H9 (cell line): ENCODE measurements at regions not wholly inside any gene's neighbourhood (a gene's known extent, or its start where the extent isn't known, plus 50 kb on each side); places are given as distances from the start of the nearest gene placed in this dataset.

ENCODE experiments used
- DNase-seq: peaks from one replicate; pipeline ENCODE4 v3.0.0-alpha.2; 2017
- H2AFZ ChIP-seq: one replicate; pipeline ENCODE4 v1.6.1; 2013; ENCODE audit warnings: mild to moderate bottlenecking, low read length, control low read depth, moderate library complexity
- H2AK5ac ChIP-seq: 2 replicates; pipeline ENCODE4 v1.6.1; 2013; ENCODE audit warnings: low read length, control low read depth, mixed read lengths; ENCODE audit not compliant: insufficient read length
- H2BK120ac ChIP-seq: one replicate; pipeline ENCODE4 v1.6.1; 2013; ENCODE audit warnings: low read depth, mild to moderate bottlenecking, low read length, control low read depth, inconsistent platforms; ENCODE audit not compliant: poor library complexity, severe bottlenecking
- H2BK12ac ChIP-seq: 2 replicates; pipeline ENCODE4 v1.6.1; 2013; ENCODE audit warnings: low read length, control low read depth, mixed read lengths, low read depth; ENCODE audit not compliant: insufficient read length
- H2BK15ac ChIP-seq: 2 replicates; pipeline ENCODE4 v1.6.1; 2013; ENCODE audit warnings: low read depth, low read length, control low read depth
- H2BK20ac ChIP-seq: one replicate; pipeline ENCODE4 v1.6.1; 2013; ENCODE audit warnings: low read depth, mild to moderate bottlenecking, low read length, control low read depth, inconsistent platforms; ENCODE audit not compliant: poor library complexity, severe bottlenecking
- H2BK5ac ChIP-seq: 2 replicates; pipeline ENCODE4 v1.6.1; 2013; ENCODE audit warnings: low read length, control low read depth, mixed read lengths; ENCODE audit not compliant: insufficient read length
- H3K14ac ChIP-seq: 2 replicates; pipeline ENCODE4 v1.6.1; 2013; ENCODE audit warnings: low read length, control low read depth; ENCODE audit not compliant: insufficient read depth
- H3K18ac ChIP-seq: 2 replicates; pipeline ENCODE4 v1.6.1; 2013; ENCODE audit warnings: low read depth, mild to moderate bottlenecking, mixed read lengths, low read length, control low read depth; ENCODE audit not compliant: insufficient read length
- H3K23ac ChIP-seq: 2 replicates; pipeline ENCODE4 v1.6.1; 2013; ENCODE audit warnings: low read length, control low read depth, mixed read lengths, low read depth; ENCODE audit not compliant: insufficient read length
- H3K23me2 ChIP-seq: 2 replicates; pipeline ENCODE4 v1.6.1; 2013; ENCODE audit warnings: low read depth, mild to moderate bottlenecking, mixed read lengths, low read length, control low read depth; ENCODE audit not compliant: insufficient read length, poor library complexity, severe bottlenecking
- H3K27ac ChIP-seq: 2 replicates; pipeline ENCODE4 v1.5.1; 2013; ENCODE audit warnings: low read length, control low read depth, mixed read lengths, low read depth; ENCODE audit not compliant: insufficient read length
- H3K27me3 ChIP-seq: 2 replicates; pipeline ENCODE4 v1.6.1; 2013; ENCODE audit warnings: low read length, control low read depth, inconsistent platforms; ENCODE audit not compliant: insufficient read depth
- H3K4ac ChIP-seq: 2 replicates; pipeline ENCODE4 v1.6.1; 2013; ENCODE audit warnings: low read depth, mild to moderate bottlenecking, control low read depth, inconsistent platforms, low read length, moderate library complexity
- H3K4me1 ChIP-seq: 2 replicates; pipeline ENCODE4 v1.6.1; 2013; ENCODE audit warnings: low read length, control low read depth, inconsistent platforms; ENCODE audit not compliant: insufficient read depth
- H3K4me2 ChIP-seq: 2 replicates; pipeline ENCODE4 v1.6.1; 2013; ENCODE audit warnings: low read length, control low read depth, mixed read lengths; ENCODE audit not compliant: insufficient read length, insufficient read depth
- H3K56ac ChIP-seq: 2 replicates; pipeline ENCODE4 v1.6.1; 2013; ENCODE audit warnings: low read depth, mild to moderate bottlenecking, mixed read lengths, low read length, control low read depth; ENCODE audit not compliant: insufficient read length
- H3K79me1 ChIP-seq: 2 replicates; pipeline ENCODE4 v1.6.1; 2013; ENCODE audit warnings: low read depth, mild to moderate bottlenecking, moderate library complexity, low read length, control low read depth, inconsistent platforms; ENCODE audit not compliant: insufficient read depth, poor library complexity, severe bottlenecking
- H3K79me2 ChIP-seq: 2 replicates; pipeline ENCODE4 v1.6.1; 2013; ENCODE audit warnings: low read length, control low read depth, inconsistent platforms; ENCODE audit not compliant: insufficient read depth
- H3K9ac ChIP-seq: 2 replicates; pipeline ENCODE4 v1.6.1; 2013; ENCODE audit warnings: low read length, control low read depth, mixed read lengths; ENCODE audit not compliant: insufficient read length; ENCODE audit errors: extremely low read depth
- H3K9me3 ChIP-seq: one replicate; pipeline ENCODE4 v1.6.1; 2013; ENCODE audit warnings: low read depth, low read length, inconsistent platforms; ENCODE audit not compliant: control insufficient read depth
- H3T11ph ChIP-seq: one replicate; pipeline ENCODE4 v1.6.1; 2013; ENCODE audit warnings: mild to moderate bottlenecking, low read length, control low read depth, inconsistent platforms
- H4K20me1 ChIP-seq: one replicate; pipeline ENCODE4 v1.6.1; 2013; ENCODE audit not compliant: control insufficient read depth, insufficient read length, insufficient read depth
- H4K5ac ChIP-seq: 2 replicates; pipeline ENCODE4 v1.6.1; 2013; ENCODE audit warnings: low read depth, mild to moderate bottlenecking, mixed read lengths, low read length, control low read depth; ENCODE audit not compliant: insufficient read length
- H4K8ac ChIP-seq: replicated peaks from 2 replicates; pipeline ENCODE4 v1.6.1; 2013; ENCODE audit warnings: low read length, control low read depth, mixed read lengths, low read depth; ENCODE audit not compliant: insufficient read length
- H4K91ac ChIP-seq: 2 replicates; pipeline ENCODE4 v1.6.1; 2013; ENCODE audit warnings: low read depth, mild to moderate bottlenecking, moderate library complexity, mixed read lengths, low read length, control low read depth; ENCODE audit not compliant: insufficient read length
- H3K27ac Mint-ChIP-seq, 3 experiments: 2 replicates in 2 of 3; 3 replicates in 1 of 3; pipeline ENCODE4 v1.8.0; 2020 to 2021; ENCODE audit warnings: mixed read lengths in 3 of 3, mild to moderate bottlenecking in 1 of 3, moderate library complexity in 1 of 3
- H3K27me3 Mint-ChIP-seq: 2 replicates; pipeline ENCODE4 v1.8.0; 2021; ENCODE audit warnings: low read depth, mild to moderate bottlenecking, moderate library complexity, mixed read lengths
- H3K36me3 Mint-ChIP-seq, 3 experiments: 2 replicates in 2 of 3; 3 replicates in 1 of 3; pipeline ENCODE4 v1.8.0; 2020 to 2021; ENCODE audit warnings: low read depth in 3 of 3, mixed read lengths in 3 of 3; ENCODE audit not compliant: insufficient read depth in 1 of 3
- H3K4me1 Mint-ChIP-seq, 2 experiments: 2 replicates each; pipeline ENCODE4 v1.8.0; 2020; ENCODE audit warnings: mixed read lengths in 2 of 2
- H3K4me3 Mint-ChIP-seq, 2 experiments: 2 replicates in 1 of 2; 3 replicates in 1 of 2; pipeline ENCODE4 v1.8.0; 2020 to 2021; ENCODE audit warnings: mild to moderate bottlenecking in 2 of 2, mixed read lengths in 2 of 2, moderate library complexity in 1 of 2
- H3K9me3 Mint-ChIP-seq, 2 experiments: 2 replicates in 1 of 2; 3 replicates in 1 of 2; pipeline ENCODE4 v1.8.0; 2020; ENCODE audit warnings: mild to moderate bottlenecking in 2 of 2, mixed read lengths in 2 of 2, moderate library complexity in 1 of 2
- WGBS: extraction: QIAGEN DNeasy Blood & Tissue Kit; methylation state at CpG from one replicate; pipeline ENCODE4 v1.1.7; 2013; ENCODE audit warnings: missing lambda C conversion rate, low lambda C conversion rate, mixed read lengths; ENCODE audit not compliant: insufficient read length; ENCODE audit errors: extremely low coverage; 5-methylcytosine and 5-hydroxymethylcytosine counted together
- TF ChIP-seq, protein P1 (sequence below): fragments of 200-600 bp; sonication (generic); conservative IDR thresholded peaks from 3 replicates; pipeline ENCODE4 v1.8.0; 2021; ENCODE audit warnings: antibody characterized with exemption, mild to moderate bottlenecking

- no peaks in the 10 kb centered on the region for H4K20me1 ChIP-seq
- WGBS: no CpG with 5 or more reads among the region's 4 CpGs
- Mint-ChIP-seq H3K27me3 (no peaks in the 10 kb centered on the region; the same call in 1 of the 2 replicates), H3K36me3 (peaks cover 35 to 49% (median 40%) of the 10 kb centered on the region in 3 experiments), H3K4me3 (no peak overlapping the region), H3K9me3 (peaks cover 39 to 47% of the 10 kb centered on the region in 2 experiments), H3K27ac (no peak overlapping the region), H3K4me1 (peaks cover 8 to 17% of the 10 kb centered on the region in 2 experiments)
- no peaks in the 10 kb centered on the region for H3K4me1 ChIP-seq
- H3K23ac ChIP-seq: no peak overlapping the region
- peaks cover 11% of the 10 kb centered on the region for H3K9me3 ChIP-seq
- no peak overlapping the region for H3K4ac ChIP-seq
- H2BK15ac ChIP-seq: no peak overlapping the region
- DNase-seq: no peak
- H3K23me2 ChIP-seq: no peaks in the 10 kb centered on the region
- no peak overlapping the region for H2BK20ac ChIP-seq
- H3K27ac ChIP-seq: no peak overlapping the region
- no peak overlapping the region for H3K4me2 ChIP-seq
- H4K91ac ChIP-seq: no peak overlapping the region
- no peaks in the 10 kb centered on the region for H3K79me2 ChIP-seq
- H3K56ac ChIP-seq: no peak overlapping the region
- no peak overlapping the region for H2BK12ac ChIP-seq
- H2BK5ac ChIP-seq: no peak overlapping the region
- H2BK120ac ChIP-seq: no peak overlapping the region
- no peak overlapping the region for H4K8ac ChIP-seq
- H3K27me3 ChIP-seq: no peaks in the 10 kb centered on the region
- H3K9ac ChIP-seq: no peak overlapping the region
- TF ChIP-seq, protein P1, sequence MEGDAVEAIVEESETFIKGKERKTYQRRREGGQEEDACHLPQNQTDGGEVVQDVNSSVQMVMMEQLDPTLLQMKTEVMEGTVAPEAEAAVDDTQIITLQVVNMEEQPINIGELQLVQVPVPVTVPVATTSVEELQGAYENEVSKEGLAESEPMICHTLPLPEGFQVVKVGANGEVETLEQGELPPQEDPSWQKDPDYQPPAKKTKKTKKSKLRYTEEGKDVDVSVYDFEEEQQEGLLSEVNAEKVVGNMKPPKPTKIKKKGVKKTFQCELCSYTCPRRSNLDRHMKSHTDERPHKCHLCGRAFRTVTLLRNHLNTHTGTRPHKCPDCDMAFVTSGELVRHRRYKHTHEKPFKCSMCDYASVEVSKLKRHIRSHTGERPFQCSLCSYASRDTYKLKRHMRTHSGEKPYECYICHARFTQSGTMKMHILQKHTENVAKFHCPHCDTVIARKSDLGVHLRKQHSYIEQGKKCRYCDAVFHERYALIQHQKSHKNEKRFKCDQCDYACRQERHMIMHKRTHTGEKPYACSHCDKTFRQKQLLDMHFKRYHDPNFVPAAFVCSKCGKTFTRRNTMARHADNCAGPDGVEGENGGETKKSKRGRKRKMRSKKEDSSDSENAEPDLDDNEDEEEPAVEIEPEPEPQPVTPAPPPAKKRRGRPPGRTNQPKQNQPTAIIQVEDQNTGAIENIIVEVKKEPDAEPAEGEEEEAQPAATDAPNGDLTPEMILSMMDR: no peak
- H2AFZ ChIP-seq: no peak overlapping the region
- no peak overlapping the region for H2AK5ac ChIP-seq
- H3K79me1 ChIP-seq: no peaks in the 10 kb centered on the region
- H3T11ph ChIP-seq: no peak overlapping the region
- no peak overlapping the region for H3K18ac ChIP-seq
- H3K14ac ChIP-seq: no peak overlapping the region
- no peak overlapping the region for H4K5ac ChIP-seq
Observed at GRCh38 chrX:16320765-16321355, 153.6 kb downstream of the MAGEB17 start.
